ENCODE measurements at regions not wholly inside any gene's neighbourhood (a gene's known extent, or its start where the extent isn't known, plus 50 kb on each side); places are given as distances from the start of the nearest gene placed in this dataset.
"Not testable (repeated sequence)": the region's sequence is repeated elsewhere in the genome, so short reads cannot be mapped to it uniquely, and the experiment has no call there.

DNA sequence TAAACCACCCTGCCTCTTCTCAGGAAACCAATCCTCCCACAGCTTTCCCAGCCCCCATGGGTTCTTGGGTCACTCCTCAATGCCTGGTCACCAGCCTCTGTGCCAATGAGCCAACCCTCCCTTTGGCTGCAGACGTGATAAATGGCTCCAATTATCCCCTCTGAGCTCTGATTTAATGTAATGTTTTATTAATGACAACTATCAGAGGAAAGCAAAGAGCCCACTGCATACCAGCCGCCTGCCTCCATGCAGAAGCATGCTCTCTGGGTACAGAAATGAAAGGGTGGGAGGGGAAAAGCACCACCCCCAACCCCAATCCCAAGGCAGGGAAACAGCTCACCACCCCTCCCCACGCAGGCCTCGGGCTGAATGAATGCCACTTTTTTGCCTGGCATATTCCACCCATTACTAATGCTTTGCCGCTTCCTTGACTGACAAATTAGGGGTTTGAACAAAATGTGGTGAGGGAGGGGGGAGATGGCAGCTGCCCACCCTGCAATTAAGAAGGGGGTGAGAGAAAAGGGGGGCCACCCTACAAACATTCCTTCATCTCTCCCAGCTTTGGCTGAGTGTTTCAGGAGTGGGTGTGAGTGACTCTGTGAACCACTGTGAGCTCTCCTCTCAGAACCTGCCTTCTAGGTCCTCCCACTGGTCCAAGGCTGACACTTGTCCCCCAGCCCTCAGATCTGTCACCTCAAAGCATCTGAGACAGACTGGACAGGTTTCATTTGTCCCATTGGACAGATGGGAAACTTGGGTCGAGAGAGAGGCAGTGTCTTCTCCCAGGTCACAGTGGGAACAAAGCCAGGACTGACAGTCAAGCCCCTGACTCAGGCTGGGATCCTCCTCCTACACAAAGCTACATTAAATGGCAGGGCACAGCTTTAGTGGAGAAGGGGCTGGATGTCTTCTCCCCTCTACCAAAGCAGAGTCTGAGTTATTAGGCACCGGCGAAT is 161.5 kb downstream of the TMEM132E start:
- no peak for DNase-seq (ENCODE audit: low spot score)

DNA sequence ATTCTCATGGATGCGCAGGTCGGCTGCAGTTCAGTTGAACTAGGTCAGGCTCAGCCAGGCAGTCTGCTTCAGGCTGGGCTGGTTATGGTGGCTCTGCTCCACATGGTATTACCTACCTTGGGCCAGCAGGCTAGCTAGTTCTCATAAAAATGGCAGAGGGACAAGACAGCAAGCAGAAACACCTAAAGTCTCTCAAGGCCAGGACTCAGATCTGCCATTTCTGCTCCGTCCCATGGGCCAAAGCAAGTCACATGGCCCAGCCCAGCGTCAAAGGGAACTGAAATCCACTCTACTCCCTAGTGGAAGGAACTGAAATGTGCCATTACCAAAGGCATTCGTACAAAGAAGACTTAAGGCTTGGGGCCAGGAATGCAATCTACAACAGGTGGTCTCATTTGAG is 160.0 kb downstream of the TMEM132E start:
- DNase-seq (ENCODE audit: low spot score) = no peak

DNA sequence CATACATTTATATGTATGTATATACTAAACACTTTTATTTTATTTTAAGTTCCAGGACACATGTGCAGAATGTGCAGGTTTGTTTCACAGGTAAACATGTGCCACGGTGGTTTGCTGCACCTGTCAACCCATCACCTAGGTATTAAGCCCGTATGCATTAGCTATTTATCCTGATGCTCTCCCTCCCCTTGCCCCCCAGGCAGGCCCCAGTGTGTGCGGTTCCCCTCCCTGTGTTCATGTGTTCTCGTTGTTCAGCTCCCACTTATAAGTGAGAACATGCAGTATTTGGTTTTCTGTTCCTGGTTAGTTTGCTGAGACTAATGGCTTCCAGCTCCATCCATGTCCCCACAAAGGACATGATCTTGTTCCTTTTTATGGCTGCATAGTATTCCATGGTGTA is 158.3 kb downstream of the TMEM132E start:
- not testable (repeated sequence) for DNase-seq (ENCODE audit: low spot score)

DNA sequence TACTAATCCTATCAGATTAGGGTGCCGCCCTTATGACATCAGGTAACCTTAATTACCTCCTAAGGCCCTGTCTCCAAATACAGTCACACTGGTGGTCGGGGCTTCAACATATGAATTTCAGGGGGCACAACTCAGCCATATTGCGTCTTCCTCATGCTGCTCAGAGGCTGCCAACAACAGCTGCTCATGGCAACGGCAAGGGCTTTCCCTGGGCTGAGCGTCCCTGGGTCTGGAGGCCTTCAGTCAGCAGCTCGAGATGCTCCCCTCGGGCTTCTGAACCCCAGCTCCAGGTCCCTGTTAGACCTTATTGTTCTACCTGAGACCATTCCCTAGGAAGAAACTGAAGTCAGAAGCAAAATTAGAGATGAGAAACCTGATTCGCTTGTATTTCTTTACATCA is 157.2 kb downstream of the TMEM132E start:
- no peak for DNase-seq (ENCODE audit: low spot score)

DNA sequence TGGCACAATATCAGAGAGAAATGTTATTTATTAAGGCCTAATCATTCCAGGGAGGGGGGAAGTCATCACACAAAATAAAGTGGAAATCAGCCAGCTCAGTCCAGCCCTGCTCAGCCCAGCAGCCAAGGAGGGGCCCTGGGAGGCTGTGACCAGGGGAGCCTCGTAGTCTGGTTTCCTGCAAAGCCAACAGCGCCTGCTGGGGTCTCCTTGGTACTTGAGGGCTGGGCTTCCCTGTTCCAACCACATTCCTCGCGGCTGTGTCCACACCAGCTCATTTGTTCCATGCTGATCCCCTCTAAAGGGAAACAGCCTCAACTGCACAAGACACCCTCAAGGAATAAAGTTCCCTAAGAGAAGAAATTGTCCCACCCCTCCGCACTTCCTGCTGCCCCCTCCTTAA is 154.0 kb downstream of the TMEM132E start:
- no peak for DNase-seq (ENCODE audit: low spot score)

DNA sequence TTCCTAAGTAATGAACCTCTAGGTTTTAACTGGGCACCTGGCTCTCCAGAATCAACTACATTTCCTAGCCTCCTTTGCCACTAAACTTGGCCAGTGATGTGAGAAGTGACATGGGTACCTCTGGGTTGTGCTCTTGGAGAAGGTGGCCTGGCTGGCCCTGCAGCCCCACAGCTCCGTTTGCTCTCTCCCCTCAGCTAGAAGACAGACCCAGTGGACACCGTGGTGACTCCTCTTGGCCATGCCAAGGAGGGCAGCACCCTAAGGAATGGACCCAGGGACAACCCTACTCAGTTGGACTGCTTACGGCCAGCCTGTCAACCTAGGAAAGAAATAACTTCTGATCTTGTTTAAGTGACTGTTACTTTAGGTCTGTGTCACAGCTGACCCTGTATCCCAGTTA is 151.4 kb downstream of the TMEM132E start:
- DNase-seq (ENCODE audit: low spot score) = no peak

DNA sequence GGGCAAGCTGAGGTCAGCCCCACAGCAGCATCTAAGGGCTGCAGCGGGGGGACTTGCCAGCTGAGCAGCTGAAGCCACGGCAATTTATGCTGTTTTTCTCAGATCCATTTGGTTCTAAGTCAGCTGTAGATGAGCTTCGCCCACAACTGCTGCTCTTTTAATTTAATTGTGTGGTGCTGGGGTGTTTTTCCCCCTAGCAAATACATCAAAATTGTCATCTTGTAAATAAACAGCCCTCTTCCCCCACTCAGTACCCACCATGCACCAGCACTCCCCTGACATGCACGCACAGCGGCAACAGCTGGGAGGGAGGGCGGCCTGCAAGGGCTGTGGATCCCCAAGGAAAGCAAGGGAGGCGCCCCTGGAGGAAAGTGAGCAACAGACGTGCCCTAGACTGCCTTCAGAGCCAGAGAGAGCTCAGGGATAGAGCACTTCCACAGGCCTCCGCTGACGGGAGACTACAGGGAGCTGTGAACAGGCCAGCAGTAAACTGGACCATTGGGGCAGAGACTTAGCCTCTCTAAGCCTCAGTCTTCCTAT is 149.5 kb downstream of the TMEM132E start:
- no peak for DNase-seq (ENCODE audit: low spot score)

DNA sequence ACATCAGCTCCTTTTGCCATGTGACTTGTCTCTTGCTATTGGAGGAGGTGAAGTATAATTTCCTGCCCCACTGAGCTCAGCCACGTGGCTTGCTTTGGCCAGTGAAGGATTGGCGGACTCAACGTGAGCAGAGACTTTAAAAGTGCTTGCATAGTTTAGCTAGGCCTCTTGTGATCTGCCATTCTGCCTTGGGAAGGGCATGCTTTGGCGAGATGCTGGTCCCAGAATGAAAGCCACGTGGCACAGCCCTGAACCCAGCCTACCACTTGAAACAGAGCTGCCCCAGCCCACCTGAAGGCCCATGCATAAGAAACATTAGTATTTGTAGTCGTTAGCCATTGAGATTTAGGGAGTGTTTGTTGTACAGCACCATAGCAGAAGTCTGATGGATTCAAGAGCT is 148.2 kb downstream of the TMEM132E start:
- peak; percentile 25 for DNase-seq (ENCODE audit: low spot score)

DNA sequence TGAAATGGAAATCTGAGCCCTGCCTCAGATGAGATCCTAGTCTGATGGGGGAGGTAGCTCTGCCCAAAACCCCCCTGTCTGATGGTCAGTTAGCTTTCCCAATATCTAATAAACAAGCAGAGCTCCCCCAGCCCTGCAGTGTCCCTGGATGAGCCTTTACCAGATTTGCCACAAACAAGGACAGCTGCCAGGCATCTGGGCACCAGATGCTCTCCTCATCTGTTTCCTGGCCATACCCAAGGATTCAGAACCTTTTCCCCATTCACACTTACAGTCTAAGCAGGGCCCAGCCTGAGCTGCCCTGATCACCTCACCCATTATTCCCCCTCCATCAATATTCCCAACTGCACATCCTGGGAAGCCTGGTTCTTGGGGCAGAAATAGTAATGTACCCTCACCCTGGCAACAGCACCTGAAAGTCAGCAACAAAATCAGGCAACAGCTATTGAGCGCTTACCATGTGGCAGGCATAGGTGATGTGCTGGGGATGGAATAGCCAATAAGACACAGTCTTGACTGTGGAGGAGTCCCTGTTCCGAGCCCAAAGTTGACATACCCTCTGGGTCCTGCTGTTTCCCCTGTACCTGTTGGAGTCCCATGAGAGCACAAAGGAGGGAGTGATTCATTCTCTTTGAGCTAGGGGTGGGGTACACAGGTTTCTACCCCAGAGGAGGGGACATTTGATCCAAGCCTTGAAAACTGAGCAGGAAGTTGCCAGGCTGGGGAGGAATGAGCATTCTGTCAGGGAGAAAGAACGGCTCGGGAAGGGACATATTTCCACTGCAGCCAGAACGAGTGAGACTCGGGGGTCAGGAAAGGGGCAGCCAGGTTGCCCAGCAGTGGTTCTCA is 147.4 kb downstream of the TMEM132E start:
- DNase-seq (ENCODE audit: low spot score) = peak; percentile 41

DNA sequence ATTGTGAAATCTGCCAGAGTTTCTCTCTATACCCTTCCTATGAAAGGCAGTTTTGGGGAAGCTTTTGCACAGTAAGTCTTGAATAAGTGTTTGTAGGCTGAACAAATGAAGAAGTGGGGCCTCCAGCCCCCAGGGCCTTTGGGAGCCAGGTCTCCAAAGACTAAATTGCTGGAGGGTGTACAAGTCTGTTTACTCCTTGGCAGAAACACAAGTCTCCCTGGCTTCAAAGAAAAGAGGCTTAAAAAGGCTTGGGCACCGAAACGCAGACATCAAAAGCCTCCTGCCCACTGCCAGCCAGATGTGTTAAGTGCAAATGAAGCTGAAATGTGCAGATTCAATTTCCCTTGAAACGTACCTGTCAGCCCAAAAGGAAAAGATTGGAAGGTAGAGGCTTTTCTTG is 146.3 kb downstream of the TMEM132E start:
- DNase-seq (ENCODE audit: low spot score) = peak; percentile 37

DNA sequence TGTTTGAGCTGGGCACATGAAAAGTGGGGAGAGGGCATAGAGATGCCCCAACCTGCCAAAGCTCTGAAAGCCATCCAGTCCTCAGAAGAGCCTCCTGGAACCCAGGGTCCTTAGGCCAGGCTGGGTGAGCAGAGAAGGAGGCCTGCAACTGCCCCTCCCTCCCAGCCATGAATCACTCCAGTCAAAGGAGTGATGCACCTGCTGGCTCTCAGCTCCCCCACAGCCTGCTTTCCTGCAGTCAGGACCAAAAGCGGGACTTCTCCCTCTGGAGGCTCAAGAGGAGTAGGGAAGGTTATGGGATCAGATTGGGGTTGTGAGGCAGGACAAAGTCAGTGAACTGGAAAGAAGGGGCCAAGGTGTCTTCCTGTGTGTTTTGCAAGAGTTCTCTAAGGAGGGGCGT is 145.6 kb downstream of the TMEM132E start:
- DNase-seq (ENCODE audit: low spot score) = peak; percentile 45

DNA sequence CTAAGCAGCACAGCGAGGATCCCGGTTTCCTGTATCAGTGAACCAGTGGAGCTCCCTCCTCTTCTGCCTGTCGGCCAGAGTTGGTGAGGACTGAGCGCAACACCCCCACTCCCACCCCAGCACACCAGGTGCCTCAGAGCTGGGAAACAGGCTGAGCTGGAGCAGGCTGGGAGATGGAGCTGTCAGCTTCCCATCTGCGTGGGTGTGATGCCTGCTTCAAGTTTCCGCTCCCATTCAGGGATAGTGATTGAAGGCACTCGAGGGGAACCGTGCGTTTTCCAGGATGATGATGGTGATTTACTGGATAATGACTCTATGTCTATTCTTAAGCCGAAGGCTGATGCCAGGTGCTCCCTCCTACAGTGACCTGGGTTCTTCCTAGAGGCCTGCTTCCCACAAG is 144.5 kb downstream of the TMEM132E start:
- no peak for DNase-seq (ENCODE audit: low spot score)

DNA sequence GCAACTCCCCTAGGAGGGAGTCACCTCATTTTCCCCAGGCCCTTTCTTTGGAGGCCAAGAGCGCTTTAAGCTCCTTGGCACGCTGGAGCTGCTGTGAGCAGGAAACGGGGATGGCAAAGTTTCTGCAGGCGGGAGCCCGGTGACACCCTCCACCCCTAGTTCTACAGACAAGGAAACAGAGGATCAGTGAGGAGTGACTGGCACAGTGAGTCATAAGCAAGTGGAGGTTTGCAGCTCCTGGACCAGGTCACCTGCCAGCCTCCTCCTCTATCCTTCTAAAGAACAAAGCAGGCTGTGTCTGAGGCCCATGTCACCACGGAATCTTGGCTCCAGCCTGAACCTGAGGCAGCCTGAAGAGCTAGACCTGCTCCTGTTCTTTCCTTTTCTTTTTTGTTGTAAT is 141.9 kb downstream of the TMEM132E start:
- no peak for DNase-seq (ENCODE audit: low spot score)

DNA sequence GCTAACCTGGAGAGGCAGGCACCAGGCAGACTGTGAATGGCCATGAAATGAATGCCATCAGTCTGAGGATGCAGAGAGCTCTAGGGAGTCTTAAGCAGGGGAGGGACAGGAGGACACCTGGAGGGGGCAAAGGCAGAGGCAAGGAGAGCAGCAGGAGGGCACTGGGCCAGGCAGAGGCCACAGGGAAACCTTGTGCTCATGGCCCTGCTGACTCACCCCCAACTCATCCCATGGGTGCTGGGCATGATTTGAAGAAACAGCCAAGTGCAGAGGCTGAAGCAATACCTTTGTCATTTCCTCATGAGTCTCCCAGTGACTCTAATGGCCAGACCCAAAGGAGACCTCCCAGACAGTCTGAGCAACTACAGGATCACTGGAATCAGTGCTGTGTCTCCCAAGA is 141.4 kb downstream of the TMEM132E start:
- DNase-seq (ENCODE audit: low spot score) = no peak

DNA sequence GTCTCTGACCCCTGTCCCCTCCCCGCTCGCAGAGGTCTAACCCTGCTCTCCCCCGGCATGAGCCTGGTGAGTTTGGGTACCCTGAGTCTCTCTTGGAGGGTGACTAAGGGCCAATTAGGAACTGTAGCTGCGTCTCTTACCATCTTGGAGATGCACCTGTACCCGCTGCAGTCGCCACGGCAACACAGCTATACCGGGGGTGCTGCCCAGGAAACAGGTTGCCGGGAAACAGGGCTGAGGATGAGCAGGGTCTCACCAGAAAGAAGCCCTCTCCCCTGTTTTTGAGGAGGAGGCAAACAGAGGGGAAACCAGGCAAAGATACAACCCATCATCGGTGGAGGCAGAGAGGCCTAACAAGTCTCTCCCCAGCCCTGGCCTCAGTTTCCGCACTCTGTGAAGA is 140.2 kb downstream of the TMEM132E start:
- DNase-seq (ENCODE audit: low spot score) = no peak

DNA sequence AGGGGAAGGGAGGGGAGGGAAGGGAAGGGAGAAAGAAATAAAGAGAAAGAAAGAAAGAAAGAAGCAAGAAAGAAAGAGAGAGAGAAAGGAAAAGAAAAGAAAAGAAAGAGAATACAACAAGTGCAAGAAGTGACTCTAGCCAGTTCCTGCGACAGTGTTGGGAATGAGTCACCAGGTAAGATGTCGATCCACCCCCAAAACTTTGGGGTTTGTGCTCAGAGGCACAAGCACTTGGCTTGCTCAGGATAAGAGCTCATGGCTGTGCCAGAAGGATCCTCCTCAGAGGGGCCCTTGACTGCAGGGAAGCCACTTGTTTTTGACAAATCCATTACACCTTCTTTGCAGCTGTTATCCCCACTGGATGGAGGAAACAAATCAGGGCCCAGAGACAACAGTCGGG is 137.7 kb downstream of the TMEM132E start:
- no peak for DNase-seq (ENCODE audit: low spot score)

DNA sequence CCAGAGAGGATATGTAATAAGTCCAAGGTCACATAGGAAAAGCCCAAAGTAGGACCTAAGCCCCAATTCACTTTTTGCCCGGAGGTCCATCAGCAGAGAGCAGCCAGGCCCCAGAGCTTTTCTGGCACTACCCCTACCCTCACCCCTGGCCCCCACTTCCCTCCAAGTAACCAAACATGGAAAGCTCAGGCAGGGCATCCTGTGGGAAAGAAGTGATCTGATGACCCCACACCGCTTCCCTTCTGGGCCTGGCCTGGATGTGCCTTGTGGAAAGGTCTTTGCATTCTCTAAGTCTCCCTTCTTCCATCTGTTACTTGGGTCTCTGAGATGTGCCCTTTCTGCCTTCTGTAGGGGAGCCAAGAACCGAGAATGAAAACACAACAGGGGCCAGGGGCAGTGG is 136.9 kb downstream of the TMEM132E start:
- DNase-seq (ENCODE audit: low spot score) = no peak

DNA sequence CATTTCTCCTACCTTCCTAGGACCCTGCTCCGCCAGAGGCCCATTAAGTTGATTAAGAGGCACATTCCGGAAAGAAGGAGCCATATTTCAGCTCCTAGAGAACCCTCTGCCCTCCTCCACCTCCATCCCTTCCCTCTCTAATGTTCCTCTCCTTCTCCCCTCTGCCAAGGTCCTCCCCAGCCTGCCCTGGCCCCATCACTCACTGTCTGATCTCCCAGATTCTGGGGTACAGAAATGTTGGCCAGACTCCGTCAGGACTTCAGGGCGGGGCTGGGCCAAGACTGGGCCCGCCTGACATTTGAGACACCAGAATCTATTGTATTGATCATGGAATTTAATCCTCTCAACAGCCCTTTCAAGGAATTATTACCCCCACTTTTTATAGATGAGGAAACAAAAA is 136.1 kb downstream of the TMEM132E start:
- DNase-seq (ENCODE audit: low spot score) = peak; percentile 30

DNA sequence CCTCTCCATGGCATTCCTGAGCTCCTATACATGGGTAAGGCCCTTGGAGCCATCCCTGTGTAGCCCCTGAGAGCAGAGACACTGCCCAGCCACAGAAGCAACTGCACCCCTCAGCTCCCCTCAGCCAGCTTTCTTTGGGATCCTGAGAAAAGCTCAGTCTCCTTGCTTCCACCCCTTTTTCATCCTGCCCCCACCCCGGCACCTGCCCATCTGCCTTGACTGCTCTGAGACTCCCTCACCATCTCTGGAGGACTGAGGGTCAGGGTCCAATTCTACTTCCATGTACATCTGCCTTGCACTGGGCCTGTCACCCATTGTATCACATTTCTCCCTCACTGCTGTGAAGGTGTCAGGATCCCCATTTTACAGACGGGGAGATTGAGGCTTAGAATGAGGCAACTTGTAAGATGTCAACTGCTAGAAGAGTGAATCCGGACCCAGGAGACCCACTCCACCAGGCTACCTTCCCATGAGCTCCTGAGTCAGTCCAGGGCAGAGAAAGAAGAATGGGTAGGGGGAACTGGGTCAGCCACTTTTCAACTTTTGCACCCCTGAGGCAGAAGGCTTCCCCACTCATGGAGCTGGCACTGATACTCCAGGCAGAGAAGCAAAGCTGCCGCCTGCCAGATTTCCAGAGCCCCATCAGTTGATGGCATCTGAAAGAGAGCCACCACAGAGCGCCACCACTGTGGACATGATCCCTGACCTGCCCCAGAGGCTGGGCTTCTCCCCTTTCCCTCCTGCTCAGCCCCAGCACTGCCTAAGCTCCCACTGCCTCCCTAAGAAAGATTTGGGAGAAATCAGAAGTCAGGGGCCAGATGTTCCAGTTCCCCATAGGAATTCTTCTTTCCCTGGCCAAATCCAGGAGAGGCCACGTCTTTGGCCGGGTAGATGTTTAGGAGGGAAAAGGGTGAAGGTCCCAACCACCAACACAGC is 135.4 kb downstream of the TMEM132E start:
- peak; percentile 34 for DNase-seq (ENCODE audit: low spot score)

DNA sequence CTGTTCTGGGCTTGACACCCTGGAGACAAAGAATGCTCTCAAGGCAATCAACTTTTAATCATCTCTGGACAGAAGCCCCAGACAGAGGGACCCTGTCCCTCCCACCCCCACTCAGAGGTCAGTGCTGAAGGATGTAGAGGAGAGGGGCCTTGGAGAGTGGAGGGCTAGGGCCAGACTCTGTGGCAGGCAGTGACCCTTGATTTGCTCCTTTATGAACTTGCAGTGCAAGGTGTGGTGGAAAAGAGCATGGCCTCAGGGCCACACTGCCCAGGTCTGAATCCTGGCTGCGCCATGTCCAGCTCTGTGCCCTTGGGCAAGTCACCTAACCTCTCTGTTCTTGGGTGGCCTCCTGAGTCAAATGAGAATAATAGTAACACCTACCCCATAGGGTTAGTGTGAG is 134.3 kb downstream of the TMEM132E start:
- DNase-seq (ENCODE audit: low spot score) = peak; percentile 32

DNA sequence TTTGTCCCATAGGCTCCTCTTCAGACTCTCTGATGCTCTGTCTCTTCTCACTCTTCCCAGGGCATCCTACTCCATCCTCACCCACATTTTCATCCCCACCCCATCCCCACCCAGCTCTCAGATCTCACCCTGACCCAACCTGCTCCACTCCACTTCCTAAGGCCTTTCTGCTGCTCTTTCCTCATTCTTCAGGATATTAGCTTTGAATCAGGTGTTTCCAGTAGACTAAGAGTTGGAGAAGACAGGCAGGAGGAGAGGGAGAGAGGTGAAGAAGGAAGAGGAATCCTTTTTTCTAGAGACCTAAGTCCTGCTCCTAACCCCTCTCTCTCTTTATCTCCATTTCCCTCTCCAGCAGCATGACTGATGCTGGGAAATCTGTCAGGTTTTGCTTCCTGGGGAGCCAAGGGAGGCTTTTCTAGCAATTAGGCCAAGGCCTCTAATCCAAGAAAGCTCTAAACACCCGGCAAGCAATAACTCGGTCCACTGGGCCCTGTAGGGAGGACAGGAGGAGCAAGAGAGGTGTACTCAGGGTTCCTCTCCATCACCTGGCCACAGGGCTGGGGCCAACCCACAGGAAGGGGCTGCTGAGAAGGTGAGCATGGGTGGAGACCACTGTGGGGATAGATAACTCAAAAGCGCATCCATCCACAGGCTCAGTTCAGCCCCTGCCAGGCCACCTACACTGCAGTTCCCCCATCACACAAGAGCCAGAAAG is 133.3 kb downstream of the TMEM132E start:
- DNase-seq (ENCODE audit: low spot score) = no peak

Data from ecto neural progenitor cell (in vitro differentiated cells).